ENCODE measurements at regions not wholly inside any gene's neighbourhood (a gene's known extent, or its start where the extent isn't known, plus 50 kb on each side); places are given as distances from the start of the nearest gene placed in this dataset.

DNA sequence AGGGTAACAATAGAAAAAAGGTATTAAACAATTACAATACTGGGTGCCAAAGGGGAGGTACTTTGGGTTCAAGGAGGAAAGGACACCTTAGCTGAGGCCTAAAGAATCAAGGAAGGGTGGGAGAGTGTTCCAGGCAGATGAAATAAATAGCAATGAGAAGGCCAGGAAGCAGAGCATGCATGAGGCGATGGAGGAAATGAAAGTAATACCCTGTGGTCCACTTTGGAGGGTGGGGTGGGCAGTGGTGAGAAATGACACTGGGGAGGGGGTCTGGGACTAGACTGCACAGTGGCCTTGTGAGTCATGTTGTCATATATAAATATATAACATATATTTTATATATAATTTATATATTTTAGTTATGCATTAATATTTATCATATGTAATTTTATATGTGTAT, 55.9 kb downstream of the BHLHE40 start:
- intact Hi-C loops (cut with DNase I; ENCODE audit: low total_unique reads) (no loop called here), in situ Hi-C loops (cut with MboI; ENCODE audit: low pct_ligation_motif_present in 1 of 4, low pct_unique_long_range_greater_than_20kb in 1 of 4, low sequenced_read_pairs in 3 of 4) (no loop called here)
- Histone ChIP-seq H3K4me1 (no peaks in the 10 kb centered on the region), H3K4me3 (no peak overlapping the region), H3K9me3 (no peaks in the 10 kb centered on the region), H3K36me3 (no peaks in the 10 kb centered on the region), H3K27ac (no peak overlapping the region), H3K27me3 (no peaks in the 10 kb centered on the region)
- WGBS, 2 donors (ENCODE audit: low coverage in 1 of 2) = 79 to 91% methylated on average over 1 of the region's 1 CpG
- TF ChIP-seq EP300 (IDR thresholded peaks at IDR 0.05; ENCODE audit: low read depth) (no peak), POLR2AphosphoS5 (IDR thresholded peaks at IDR 0.05) (no peak), POLR2A (IDR thresholded peaks at IDR 0.05) (no peak)
- TF ChIP-seq, protein P1, sequence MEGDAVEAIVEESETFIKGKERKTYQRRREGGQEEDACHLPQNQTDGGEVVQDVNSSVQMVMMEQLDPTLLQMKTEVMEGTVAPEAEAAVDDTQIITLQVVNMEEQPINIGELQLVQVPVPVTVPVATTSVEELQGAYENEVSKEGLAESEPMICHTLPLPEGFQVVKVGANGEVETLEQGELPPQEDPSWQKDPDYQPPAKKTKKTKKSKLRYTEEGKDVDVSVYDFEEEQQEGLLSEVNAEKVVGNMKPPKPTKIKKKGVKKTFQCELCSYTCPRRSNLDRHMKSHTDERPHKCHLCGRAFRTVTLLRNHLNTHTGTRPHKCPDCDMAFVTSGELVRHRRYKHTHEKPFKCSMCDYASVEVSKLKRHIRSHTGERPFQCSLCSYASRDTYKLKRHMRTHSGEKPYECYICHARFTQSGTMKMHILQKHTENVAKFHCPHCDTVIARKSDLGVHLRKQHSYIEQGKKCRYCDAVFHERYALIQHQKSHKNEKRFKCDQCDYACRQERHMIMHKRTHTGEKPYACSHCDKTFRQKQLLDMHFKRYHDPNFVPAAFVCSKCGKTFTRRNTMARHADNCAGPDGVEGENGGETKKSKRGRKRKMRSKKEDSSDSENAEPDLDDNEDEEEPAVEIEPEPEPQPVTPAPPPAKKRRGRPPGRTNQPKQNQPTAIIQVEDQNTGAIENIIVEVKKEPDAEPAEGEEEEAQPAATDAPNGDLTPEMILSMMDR (IDR thresholded peaks at IDR 0.05) = no peak
- no peak for DNase-seq

DNA sequence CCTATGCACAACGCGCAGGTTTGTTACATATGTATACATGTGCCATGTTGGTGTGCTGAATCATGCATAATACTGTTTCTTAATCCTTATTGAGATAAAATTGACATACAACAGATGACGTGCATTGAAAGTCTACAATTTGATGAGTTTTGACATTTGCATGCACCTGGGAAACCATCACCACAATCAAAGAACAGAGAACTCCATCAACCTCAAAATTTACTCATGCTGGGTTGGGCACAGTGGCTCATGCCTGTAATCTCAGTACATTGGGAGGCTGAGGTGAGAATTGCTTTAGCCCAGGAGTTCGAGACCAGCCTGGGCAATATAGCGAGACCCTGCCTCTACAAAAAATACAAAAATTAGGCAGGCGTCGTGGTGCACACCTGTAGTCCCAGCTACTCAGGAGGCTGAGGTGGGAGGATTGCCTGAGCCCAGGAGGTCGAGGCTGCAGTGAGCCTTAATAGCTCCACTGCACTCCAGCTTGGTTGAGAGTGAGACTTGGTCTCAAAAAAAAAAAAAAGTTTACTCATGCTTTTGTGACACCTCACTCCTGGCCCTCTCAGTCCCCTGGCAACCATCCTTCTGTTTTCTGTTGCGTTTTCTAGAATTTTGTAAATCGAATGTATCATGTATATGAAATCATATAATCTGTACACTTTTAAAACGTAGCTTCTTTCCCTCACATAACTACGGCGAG, 56.6 kb downstream of the BHLHE40 start:
- intact Hi-C loops (cut with DNase I; ENCODE audit: low total_unique reads) (no loop called here), in situ Hi-C loops (cut with MboI; ENCODE audit: low pct_ligation_motif_present in 1 of 4, low pct_unique_long_range_greater_than_20kb in 1 of 4, low sequenced_read_pairs in 3 of 4) (no loop called here)
- TF ChIP-seq POLR2AphosphoS5 (IDR thresholded peaks at IDR 0.05) (no peak), POLR2A (IDR thresholded peaks at IDR 0.05) (no peak), EP300 (IDR thresholded peaks at IDR 0.05; ENCODE audit: low read depth) (no peak)
- TF ChIP-seq, protein P1 (IDR thresholded peaks at IDR 0.05) = no peak
- H3K27me3 ChIP-seq = no peaks in the 10 kb centered on the region
- H3K9me3 ChIP-seq = no peaks in the 10 kb centered on the region
- H3K4me1 ChIP-seq = no peaks in the 10 kb centered on the region
- no peak overlapping the region for H3K27ac ChIP-seq
- H3K36me3 ChIP-seq = no peaks in the 10 kb centered on the region
- no peak overlapping the region for H3K4me3 ChIP-seq
- DNase-seq = no peak
- WGBS, 2 donors (ENCODE audit: low coverage in 1 of 2) = 86 to 88% methylated on average over 10 to 13 of the region's 13 CpGs

DNA sequence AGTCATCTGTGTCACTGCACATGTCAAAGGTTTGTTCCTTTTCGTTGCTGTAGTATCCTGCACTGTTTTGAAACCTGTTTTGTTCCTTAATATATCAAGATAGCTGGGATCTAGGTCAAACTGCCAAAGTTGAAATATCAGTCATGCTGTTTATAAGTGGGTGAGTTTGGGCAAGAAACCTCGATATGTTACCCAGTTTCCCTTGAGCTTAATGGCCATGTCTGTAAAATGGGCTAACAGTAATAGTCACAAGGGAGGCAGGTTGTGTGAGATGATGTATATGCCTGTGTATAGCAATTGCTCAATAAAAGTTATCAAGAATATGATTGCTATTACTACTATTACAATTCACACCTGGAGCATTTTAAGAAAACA, 57.1 kb downstream of the BHLHE40 start:
- DNase-seq = no peak
- Histone ChIP-seq H3K36me3 (no peaks in the 10 kb centered on the region), H3K4me1 (no peaks in the 10 kb centered on the region), H3K27ac (no peak overlapping the region), H3K27me3 (no peaks in the 10 kb centered on the region), H3K9me3 (no peaks in the 10 kb centered on the region), H3K4me3 (no peak overlapping the region)
- intact Hi-C loops (cut with DNase I; ENCODE audit: low total_unique reads) (no loop called here), in situ Hi-C loops (cut with MboI; ENCODE audit: low pct_ligation_motif_present in 1 of 4, low pct_unique_long_range_greater_than_20kb in 1 of 4, low sequenced_read_pairs in 3 of 4) (no loop called here)
- TF ChIP-seq, protein P1 (IDR thresholded peaks at IDR 0.05) = no peak
- TF ChIP-seq POLR2AphosphoS5 (IDR thresholded peaks at IDR 0.05) (no peak), POLR2A (IDR thresholded peaks at IDR 0.05) (no peak), EP300 (IDR thresholded peaks at IDR 0.05; ENCODE audit: low read depth) (no peak)
- WGBS, 2 donors (ENCODE audit: low coverage in 1 of 2) = 65 to 81% methylated on average over 2 of the region's 2 CpGs

DNA sequence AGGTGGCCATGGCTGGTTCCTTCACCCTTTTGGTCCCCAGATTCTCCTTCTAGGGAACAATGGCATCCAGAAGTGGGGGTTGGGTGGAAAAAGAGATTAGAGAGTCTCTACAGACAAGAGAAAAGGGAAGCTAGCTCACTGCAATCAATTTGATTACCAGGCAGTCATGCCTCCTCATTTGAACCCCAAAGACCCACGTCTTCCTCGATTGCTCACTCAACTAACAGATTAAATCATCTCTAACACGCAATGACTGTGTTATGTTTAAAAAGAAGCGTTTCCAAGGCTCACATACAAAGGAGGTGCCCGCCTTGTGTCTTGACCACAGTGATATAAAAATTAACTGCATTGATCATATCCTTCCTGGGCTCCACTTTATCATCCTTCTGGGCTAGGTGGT, 57.6 kb downstream of the BHLHE40 start:
- H3K4me3 ChIP-seq = no peak overlapping the region
- intact Hi-C loops (cut with DNase I; ENCODE audit: low total_unique reads) = no loop called here

More for the DNA sequence above, 57.6 kb downstream of the BHLHE40 start:
- in situ Hi-C loops (cut with MboI; ENCODE audit: low pct_ligation_motif_present in 1 of 4, low pct_unique_long_range_greater_than_20kb in 1 of 4, low sequenced_read_pairs in 3 of 4) = no loop called here
- 71 to 80% methylated on average over 3 to 5 of the region's 5 CpGs for WGBS, 2 donors (ENCODE audit: low coverage in 1 of 2)
- Histone ChIP-seq H3K27me3 (no peaks in the 10 kb centered on the region), H3K27ac (no peak overlapping the region), H3K36me3 (no peaks in the 10 kb centered on the region), H3K9me3 (no peaks in the 10 kb centered on the region), H3K4me1 (no peaks in the 10 kb centered on the region)
- TF ChIP-seq, protein P1 (IDR thresholded peaks at IDR 0.05) = no peak
- TF ChIP-seq EP300 (IDR thresholded peaks at IDR 0.05; ENCODE audit: low read depth) (no peak), POLR2AphosphoS5 (IDR thresholded peaks at IDR 0.05) (no peak), POLR2A (IDR thresholded peaks at IDR 0.05) (no peak)
- no peak for DNase-seq
